Left lung (tissue), 4 donors: ENCODE measurements at regions not wholly inside any gene's neighbourhood (a gene's known extent, or its start where the extent isn't known, plus 50 kb on each side); places are given as distances from the start of the nearest gene placed in this dataset.

ENCODE experiments used
- ATAC-seq: fragments of 200-7000 bp; cut with Tn5 transposase; one replicate; pipeline ENCODE4 v1.9.1; 2020; ENCODE audit warnings: moderate library complexity
- DNase-seq, 4 donors: peaks; one replicate each; pipeline ENCODE4 v3.0.0-alpha.2; 2013 to 2020
- H3K27ac ChIP-seq, 2 donors: fragments of 200-600 bp; sonication (generic) in 1 of 2; one replicate each; pipeline versions ENCODE4 v1.5.0 to v1.8.0; 2020 to 2021
- H3K27me3 ChIP-seq, 2 donors: fragments of 200-600 bp; sonication (generic) in 1 of 2; one replicate each; pipeline versions ENCODE4 v1.5.0 to v1.8.0; 2020 to 2021
- H3K36me3 ChIP-seq, 2 donors: fragments of 200-600 bp; sonication (generic) in 1 of 2; one replicate each; pipeline versions ENCODE4 v1.5.0 to v1.8.0; 2020 to 2021
- H3K4me1 ChIP-seq, 2 donors: fragments of 200-600 bp; one replicate each; pipeline ENCODE4 v1.8.0; 2021
- H3K4me3 ChIP-seq, 2 donors: fragments of 200-600 bp; sonication (generic) in 1 of 2; one replicate each; pipeline versions ENCODE4 v1.5.0 to v1.8.0; 2020 to 2021; ENCODE audit warnings: mild to moderate bottlenecking in 1 of 2
- H3K9me3 ChIP-seq, 2 donors: fragments of 200-600 bp; sonication (generic) in 1 of 2; one replicate each; pipeline versions ENCODE4 v1.5.0 to v1.8.0; 2020 to 2021
- intact Hi-C, 2 donors: fragments of 100-400 bp; cut with DNase I; formaldehyde crosslinking; loops; one replicate each; pipeline versions ENCODE4 v1.11.2 to v1.14.2; 2022
- TF ChIP-seq, protein P1 (sequence below), 2 donors: fragments of 200-600 bp; sonication (generic) in 1 of 2; IDR thresholded peaks; one replicate each; pipeline versions ENCODE4 v1.5.0 to v1.8.0; 2021; ENCODE audit warnings: antibody characterized with exemption in 2 of 2
- donor health status: DM: no; HTN: yes; CAD: no.
- donor health status: DM: no; HTN: no; CAD: no.

DNA sequence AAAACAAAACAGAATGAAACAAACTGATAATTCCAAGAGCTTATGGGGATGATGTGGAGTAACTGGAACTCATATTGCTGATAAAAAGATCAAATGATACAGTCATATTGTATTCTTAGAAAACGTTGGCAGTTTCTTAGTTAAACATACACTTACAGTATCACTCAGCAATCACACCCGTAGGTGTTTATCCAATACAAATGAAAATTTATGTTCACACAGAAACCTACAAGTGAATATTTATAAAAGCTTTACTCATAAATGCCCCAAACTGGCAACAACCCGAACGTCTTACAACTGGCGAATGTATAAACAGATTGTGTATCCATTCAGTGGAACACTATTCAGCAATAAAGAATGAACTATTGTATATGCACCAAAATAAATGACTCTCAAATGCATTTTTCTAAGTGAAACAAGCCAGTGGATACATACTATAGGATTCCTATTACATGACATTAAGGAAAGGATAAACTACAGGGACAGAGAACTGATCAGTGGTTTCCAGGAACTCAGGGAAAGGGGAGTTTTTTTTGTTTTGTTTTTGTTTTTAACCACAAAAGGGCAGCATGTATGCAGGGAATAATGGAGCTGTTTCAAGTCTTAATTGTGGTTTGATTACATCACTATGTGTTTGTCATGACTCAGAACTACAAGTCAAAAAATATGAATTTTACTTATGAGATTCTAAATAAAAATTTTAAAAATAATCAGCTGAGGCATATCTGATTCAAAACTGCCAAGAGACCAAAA lies 71.8 kb upstream of the NDUFB4 start:
- TF ChIP-seq, protein P1, sequence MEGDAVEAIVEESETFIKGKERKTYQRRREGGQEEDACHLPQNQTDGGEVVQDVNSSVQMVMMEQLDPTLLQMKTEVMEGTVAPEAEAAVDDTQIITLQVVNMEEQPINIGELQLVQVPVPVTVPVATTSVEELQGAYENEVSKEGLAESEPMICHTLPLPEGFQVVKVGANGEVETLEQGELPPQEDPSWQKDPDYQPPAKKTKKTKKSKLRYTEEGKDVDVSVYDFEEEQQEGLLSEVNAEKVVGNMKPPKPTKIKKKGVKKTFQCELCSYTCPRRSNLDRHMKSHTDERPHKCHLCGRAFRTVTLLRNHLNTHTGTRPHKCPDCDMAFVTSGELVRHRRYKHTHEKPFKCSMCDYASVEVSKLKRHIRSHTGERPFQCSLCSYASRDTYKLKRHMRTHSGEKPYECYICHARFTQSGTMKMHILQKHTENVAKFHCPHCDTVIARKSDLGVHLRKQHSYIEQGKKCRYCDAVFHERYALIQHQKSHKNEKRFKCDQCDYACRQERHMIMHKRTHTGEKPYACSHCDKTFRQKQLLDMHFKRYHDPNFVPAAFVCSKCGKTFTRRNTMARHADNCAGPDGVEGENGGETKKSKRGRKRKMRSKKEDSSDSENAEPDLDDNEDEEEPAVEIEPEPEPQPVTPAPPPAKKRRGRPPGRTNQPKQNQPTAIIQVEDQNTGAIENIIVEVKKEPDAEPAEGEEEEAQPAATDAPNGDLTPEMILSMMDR (IDR thresholded peaks at IDR 0.05), result no peak
- no peaks in the 10 kb centered on the region for H3K36me3 ChIP-seq
- DNase-seq (no peak), ATAC-seq (peak; percentile 24)
- no peaks in the 10 kb centered on the region for H3K27me3 ChIP-seq
- intact Hi-C loops, result no loop called here
- no peak overlapping the region for H3K4me3 ChIP-seq
- no peaks in the 10 kb centered on the region for H3K9me3 ChIP-seq
- peaks cover 0 to 3% of the 10 kb centered on the region in 2 donors for H3K4me1 ChIP-seq
- H3K27ac ChIP-seq, result no peak overlapping the region

DNA sequence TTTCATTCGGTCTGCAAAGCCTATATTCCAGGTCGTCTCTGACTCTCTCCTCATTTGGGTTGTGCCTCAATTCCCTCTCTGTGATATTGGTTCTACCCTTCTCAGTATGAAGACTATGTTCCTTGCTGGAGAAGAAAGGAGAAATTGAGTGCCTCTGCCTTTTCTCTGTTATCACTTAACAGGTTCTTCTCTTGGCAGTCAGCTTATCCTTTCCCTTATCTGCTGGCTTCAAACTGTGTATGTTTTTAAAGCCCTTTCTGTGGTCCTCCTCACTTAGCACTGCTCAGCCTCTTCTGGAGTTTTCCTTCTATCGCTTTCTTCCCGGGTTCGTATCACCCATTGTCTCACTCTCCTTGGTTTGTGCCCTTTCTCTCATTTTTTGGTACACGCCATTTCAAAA lies 65.3 kb upstream of the FSTL1 start:
- H3K4me3 ChIP-seq, result no peak overlapping the region
- no peaks in the 10 kb centered on the region for H3K9me3 ChIP-seq
- no peaks in the 10 kb centered on the region for H3K4me1 ChIP-seq
- H3K36me3 ChIP-seq, result no peaks in the 10 kb centered on the region
- intact Hi-C loops, result no loop called here
- DNase-seq, result no peak
- TF ChIP-seq, protein P1 (IDR thresholded peaks at IDR 0.05), result no peak
- no peak for ATAC-seq
- H3K27ac ChIP-seq, result no peak overlapping the region
- H3K27me3 ChIP-seq, result no peaks in the 10 kb centered on the region

DNA sequence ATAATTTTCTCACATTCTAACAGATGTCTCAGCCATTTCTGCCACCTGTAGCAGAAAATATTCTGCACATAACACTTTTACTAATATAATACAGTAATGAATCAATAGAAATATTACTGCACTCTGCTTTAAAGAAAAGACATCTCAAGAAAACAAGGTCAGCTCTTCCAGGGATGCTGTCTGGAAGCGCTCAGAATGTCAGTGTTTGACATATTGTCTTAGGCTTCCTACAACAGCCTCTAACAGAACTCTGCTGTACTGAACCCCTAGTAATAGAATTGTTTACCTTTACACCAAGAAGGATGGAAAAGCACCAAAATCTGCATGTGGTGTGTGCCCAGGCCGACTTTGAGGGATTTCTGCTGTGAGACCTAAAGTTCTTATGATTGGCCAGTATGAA lies 61.9 kb upstream of the FSTL1 start:
- Histone ChIP-seq H3K9me3 (no peaks in the 10 kb centered on the region), H3K4me1 (no peaks in the 10 kb centered on the region), H3K36me3 (no peaks in the 10 kb centered on the region), H3K27me3 (no peaks in the 10 kb centered on the region), H3K4me3 (no peak overlapping the region), H3K27ac (no peak overlapping the region)
- TF ChIP-seq, protein P1 (IDR thresholded peaks at IDR 0.05), result no peak
- ATAC-seq, result no peak
- intact Hi-C loops, result no loop called here
- no peak for DNase-seq

DNA sequence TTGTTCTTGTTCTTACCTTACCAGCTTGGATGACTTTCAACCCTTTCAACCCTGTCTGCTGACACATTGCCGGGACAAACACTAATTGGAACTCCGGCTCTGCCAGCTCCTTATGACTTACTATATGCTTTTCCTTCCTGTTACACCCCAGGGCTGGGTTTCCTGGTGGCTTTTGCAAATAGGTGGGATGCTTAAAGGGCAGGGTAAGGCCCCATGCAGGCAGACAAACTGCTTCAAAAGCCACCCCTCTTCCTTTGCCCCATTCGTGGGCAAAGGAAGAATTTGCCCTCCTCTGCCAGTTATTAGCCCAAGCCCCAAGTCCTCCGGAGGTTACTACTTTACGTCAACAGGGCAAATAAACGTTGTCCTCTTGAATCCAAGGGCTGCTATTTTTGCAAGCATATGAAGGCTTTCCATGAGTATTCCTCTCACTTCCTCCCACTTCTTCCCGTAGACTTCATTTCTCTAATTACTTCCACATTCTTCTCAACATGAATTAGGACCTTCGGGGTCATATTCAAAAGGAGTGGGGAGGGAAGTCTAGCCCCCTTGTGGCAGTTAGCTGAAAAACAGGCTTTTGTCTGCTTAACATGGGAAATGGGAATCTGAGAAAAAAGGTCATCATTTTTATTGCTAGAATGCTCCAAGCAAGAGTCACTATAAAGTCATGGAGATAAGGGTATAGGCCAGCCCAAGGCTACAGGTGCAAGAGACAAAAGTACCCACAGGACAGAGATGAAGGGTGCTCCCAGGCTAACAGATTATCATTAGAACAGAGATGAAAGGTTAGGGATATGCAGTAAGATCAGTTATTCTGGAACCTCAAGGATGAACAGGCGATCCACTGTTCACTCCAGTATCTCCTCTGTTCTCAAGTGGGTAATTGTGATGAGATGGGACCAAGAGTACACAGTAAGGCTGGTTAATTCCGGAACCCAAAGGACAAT lies 56.3 kb upstream of the FSTL1 start:
- H3K4me3 ChIP-seq, result no peak overlapping the region
- no peaks in the 10 kb centered on the region for H3K36me3 ChIP-seq
- peak; percentile 86 for ATAC-seq
- H3K27me3 ChIP-seq, result no peaks in the 10 kb centered on the region
- peak overlapping the region; percentile 0 to 49 for H3K27ac ChIP-seq
- DNase-seq, result peak in 2 of 4 donors; percentile 32 to 37
- peaks cover 0 to 8% of the 10 kb centered on the region in 2 donors for H3K4me1 ChIP-seq
- intact Hi-C loops, result no loop called here
- H3K9me3 ChIP-seq, result no peaks in the 10 kb centered on the region
- TF ChIP-seq, protein P1 (IDR thresholded peaks at IDR 0.05), result peak; percentile 63 to 65
